ENCODE measurements at regions not wholly inside any gene's neighbourhood (a gene's known extent, or its start where the extent isn't known, plus 50 kb on each side); places are given as distances from the start of the nearest gene placed in this dataset.

GRCh38 chr15:98421419-98422129 is 226.8 kb upstream of the IGF1R start:
- TF ChIP-seq POLR2A (IDR thresholded peaks at IDR 0.05; ENCODE audit: extremely low read depth, insufficient read length) (no peak), MYC (IDR thresholded peaks at IDR 0.05; ENCODE audit: low read depth, low read length) (peak; percentile 48; the same call in 1 of the 2 replicates), MAX (IDR thresholded peaks at IDR 0.05; ENCODE audit: low read depth, low read length) (peak; percentile 68; the same call in 1 of the 2 replicates)
- TF ChIP-seq, protein P1, sequence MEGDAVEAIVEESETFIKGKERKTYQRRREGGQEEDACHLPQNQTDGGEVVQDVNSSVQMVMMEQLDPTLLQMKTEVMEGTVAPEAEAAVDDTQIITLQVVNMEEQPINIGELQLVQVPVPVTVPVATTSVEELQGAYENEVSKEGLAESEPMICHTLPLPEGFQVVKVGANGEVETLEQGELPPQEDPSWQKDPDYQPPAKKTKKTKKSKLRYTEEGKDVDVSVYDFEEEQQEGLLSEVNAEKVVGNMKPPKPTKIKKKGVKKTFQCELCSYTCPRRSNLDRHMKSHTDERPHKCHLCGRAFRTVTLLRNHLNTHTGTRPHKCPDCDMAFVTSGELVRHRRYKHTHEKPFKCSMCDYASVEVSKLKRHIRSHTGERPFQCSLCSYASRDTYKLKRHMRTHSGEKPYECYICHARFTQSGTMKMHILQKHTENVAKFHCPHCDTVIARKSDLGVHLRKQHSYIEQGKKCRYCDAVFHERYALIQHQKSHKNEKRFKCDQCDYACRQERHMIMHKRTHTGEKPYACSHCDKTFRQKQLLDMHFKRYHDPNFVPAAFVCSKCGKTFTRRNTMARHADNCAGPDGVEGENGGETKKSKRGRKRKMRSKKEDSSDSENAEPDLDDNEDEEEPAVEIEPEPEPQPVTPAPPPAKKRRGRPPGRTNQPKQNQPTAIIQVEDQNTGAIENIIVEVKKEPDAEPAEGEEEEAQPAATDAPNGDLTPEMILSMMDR (IDR thresholded peaks at IDR 0.05; ENCODE audit: low read depth, low read length) = peak; percentile 72
- DNase-seq (ENCODE audit: low read depth) = peak; percentile 70
- no peak overlapping the region for H3K4me3 ChIP-seq (ENCODE audit: low read depth, low read length)

- TF ChIP-seq, protein P1 (IDR thresholded peaks at IDR 0.05; ENCODE audit: low read depth, low read length) = no peak
- TF ChIP-seq MAX (IDR thresholded peaks at IDR 0.05; ENCODE audit: low read depth, low read length) (no peak), MYC (IDR thresholded peaks at IDR 0.05; ENCODE audit: low read depth, low read length) (no peak), POLR2A (IDR thresholded peaks at IDR 0.05; ENCODE audit: extremely low read depth, insufficient read length) (no peak)
- no peak for DNase-seq (ENCODE audit: low read depth)
- H3K4me3 ChIP-seq (ENCODE audit: low read depth, low read length) = no peak overlapping the region
Observed at GRCh38 chr15:98422130-98422478, 226.2 kb upstream of the IGF1R start.

GRCh38 chr15:98425173-98425572 is 223.2 kb upstream of the IGF1R start:
- TF ChIP-seq MAX (IDR thresholded peaks at IDR 0.05; ENCODE audit: low read depth, low read length) = no peak
- TF ChIP-seq MYC (IDR thresholded peaks at IDR 0.05; ENCODE audit: low read depth, low read length) = no peak
- TF ChIP-seq POLR2A (IDR thresholded peaks at IDR 0.05; ENCODE audit: extremely low read depth, insufficient read length) = no peak
- TF ChIP-seq, protein P1 (IDR thresholded peaks at IDR 0.05; ENCODE audit: low read depth, low read length) = no peak
- no peak overlapping the region for H3K4me3 ChIP-seq (ENCODE audit: low read depth, low read length)
- DNase-seq (ENCODE audit: low read depth) = no peak

DNA sequence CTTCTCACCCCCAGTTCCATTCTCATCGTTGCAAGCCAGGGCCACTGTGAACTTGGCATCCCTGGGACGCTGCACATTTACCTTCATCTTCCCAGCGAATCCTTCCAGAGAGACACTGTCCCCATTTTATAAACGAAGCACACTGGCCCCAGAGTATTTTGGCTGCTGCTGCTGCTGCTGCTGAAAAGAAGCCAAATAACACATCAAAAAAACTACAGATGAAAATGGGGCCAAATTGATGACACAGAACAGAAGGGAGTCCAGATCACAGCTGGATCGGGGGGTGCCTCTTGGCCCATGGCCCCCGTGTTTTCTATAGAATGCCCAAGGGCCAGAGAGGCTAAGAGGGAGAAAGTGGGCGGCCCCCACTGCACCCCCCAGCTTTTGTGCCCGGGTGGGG is 221.0 kb upstream of the IGF1R start:
- H3K4me3 ChIP-seq (ENCODE audit: low read depth, low read length) = no peak overlapping the region
- DNase-seq (ENCODE audit: low read depth) = no peak
- no peak for TF ChIP-seq POLR2A (IDR thresholded peaks at IDR 0.05; ENCODE audit: extremely low read depth, insufficient read length)
- no peak for TF ChIP-seq MAX (IDR thresholded peaks at IDR 0.05; ENCODE audit: low read depth, low read length)
- TF ChIP-seq MYC (IDR thresholded peaks at IDR 0.05; ENCODE audit: low read depth, low read length) = no peak
- TF ChIP-seq, protein P1 (IDR thresholded peaks at IDR 0.05; ENCODE audit: low read depth, low read length) = no peak

- no peak overlapping the region for H3K4me3 ChIP-seq (ENCODE audit: low read depth, low read length)
- TF ChIP-seq MYC (IDR thresholded peaks at IDR 0.05; ENCODE audit: low read depth, low read length) = no peak
- TF ChIP-seq, protein P1 (IDR thresholded peaks at IDR 0.05; ENCODE audit: low read depth, low read length) = peak; percentile 38
- DNase-seq (ENCODE audit: low read depth) = peak; percentile 72
Observed at GRCh38 chr15:98428253-98428989, 219.9 kb upstream of the IGF1R start.

Data from NB4 (cell line).